ENCODE measurements at regions not wholly inside any gene's neighbourhood (a gene's known extent, or its start where the extent isn't known, plus 50 kb on each side); places are given as distances from the start of the nearest gene placed in this dataset.

DNA sequence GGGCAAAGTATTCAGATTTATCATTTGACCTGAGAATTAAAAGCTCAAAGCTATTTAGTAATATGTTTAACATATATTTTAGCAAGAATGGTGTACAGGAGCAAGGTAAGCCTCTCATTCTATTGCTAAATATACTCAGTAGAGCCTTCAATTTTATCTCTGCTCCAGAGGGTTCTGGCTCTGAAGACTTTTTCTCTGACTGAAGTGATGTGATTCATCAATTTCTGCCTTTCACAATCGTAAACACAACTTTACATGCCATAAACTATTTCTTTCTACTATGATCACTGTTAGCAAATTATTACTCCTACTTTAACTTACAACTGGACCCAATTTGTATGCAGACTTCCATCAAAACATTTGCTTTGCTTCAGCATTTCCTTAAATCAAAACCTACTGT, 315.0 kb upstream of the NDST4 start:
- POLR2A ChIA-PET (ENCODE audit: unreplicated experiment), result no interaction called here
- Histone ChIP-seq H3K36me3 (ENCODE audit: low read depth, low read length) (no peaks in the 10 kb centered on the region), H3F3A (ENCODE audit: low read length, unreplicated experiment) (no peaks in the 10 kb centered on the region), H3K27ac (ENCODE audit: low read length) (no peak overlapping the region), H4K20me1 (ENCODE audit: low read length) (no peaks in the 10 kb centered on the region), H3K9me3 (ENCODE audit: low read length) (no peaks in the 10 kb centered on the region), H3K9me2 (replicated peaks; ENCODE audit: low read length) (no peaks in the 10 kb centered on the region), H3K4me3 (ENCODE audit: low read length) (no peak overlapping the region), H2AFZ (ENCODE audit: low read length) (no peak overlapping the region), H3K79me2 (ENCODE audit: low read length) (no peaks in the 10 kb centered on the region), H3K27me3 (ENCODE audit: low read length) (no peaks in the 10 kb centered on the region), H3K9ac (ENCODE audit: low read length) (no peak overlapping the region), H3K4me1 (ENCODE audit: insufficient read depth, low read length) (no peaks in the 10 kb centered on the region), H3K4me2 (ENCODE audit: low read length) (no peak overlapping the region)
- no peak for TF ChIP-seq EZH2phosphoT487 (IDR thresholded peaks at IDR 0.05; ENCODE audit: borderline replicate concordance, low read length)
- TF ChIP-seq, protein P1, sequence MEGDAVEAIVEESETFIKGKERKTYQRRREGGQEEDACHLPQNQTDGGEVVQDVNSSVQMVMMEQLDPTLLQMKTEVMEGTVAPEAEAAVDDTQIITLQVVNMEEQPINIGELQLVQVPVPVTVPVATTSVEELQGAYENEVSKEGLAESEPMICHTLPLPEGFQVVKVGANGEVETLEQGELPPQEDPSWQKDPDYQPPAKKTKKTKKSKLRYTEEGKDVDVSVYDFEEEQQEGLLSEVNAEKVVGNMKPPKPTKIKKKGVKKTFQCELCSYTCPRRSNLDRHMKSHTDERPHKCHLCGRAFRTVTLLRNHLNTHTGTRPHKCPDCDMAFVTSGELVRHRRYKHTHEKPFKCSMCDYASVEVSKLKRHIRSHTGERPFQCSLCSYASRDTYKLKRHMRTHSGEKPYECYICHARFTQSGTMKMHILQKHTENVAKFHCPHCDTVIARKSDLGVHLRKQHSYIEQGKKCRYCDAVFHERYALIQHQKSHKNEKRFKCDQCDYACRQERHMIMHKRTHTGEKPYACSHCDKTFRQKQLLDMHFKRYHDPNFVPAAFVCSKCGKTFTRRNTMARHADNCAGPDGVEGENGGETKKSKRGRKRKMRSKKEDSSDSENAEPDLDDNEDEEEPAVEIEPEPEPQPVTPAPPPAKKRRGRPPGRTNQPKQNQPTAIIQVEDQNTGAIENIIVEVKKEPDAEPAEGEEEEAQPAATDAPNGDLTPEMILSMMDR (conservative IDR thresholded peaks at IDR 0.05; ENCODE audit: low read depth, low read length), result no peak
- no peak for TF ChIP-seq EZH2 (IDR thresholded peaks at IDR 0.05; ENCODE audit: low read length, unreplicated experiment)
- CTCF ChIA-PET, result no interaction called here
- DNase-seq, result no peak
- ATAC-seq, result no peak
- intact Hi-C loops (cut with micrococcal nuclease), result no loop called here
- BruUV-seq (replicated peaks), result no TSS peak

DNA sequence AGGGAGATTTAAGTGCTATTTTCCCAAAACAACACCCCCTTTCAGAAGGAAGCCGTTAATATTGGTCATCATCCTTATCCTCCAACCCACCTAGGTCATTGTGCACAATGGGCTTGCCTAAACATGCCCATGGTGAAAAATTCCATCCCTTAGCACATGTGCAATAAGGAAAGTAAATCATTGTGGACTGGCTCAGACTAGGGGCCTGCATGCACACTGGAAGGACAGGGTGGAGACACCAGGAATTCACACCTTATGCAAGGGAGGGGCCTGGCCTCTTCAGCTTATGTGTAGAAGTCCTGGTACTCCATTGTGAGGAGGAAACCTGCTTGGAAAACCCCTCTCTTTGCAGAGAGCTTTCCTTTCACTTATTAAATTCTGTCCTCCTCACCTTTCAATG, 311.4 kb upstream of the NDST4 start:
- H3K9me3 ChIP-seq (ENCODE audit: low read length), result no peaks in the 10 kb centered on the region
- no peaks in the 10 kb centered on the region for H4K20me1 ChIP-seq (ENCODE audit: low read length)
- H3K4me3 ChIP-seq (ENCODE audit: low read length), result no peak overlapping the region
- no peak for ATAC-seq
- no peak overlapping the region for H2AFZ ChIP-seq (ENCODE audit: low read length)
- H3K4me1 ChIP-seq (ENCODE audit: insufficient read depth, low read length), result no peaks in the 10 kb centered on the region
- no peak overlapping the region for H3K9ac ChIP-seq (ENCODE audit: low read length)
- H3K27ac ChIP-seq (ENCODE audit: low read length), result no peak overlapping the region
- no peaks in the 10 kb centered on the region for H3F3A ChIP-seq (ENCODE audit: low read length, unreplicated experiment)
- no peak overlapping the region for H3K4me2 ChIP-seq (ENCODE audit: low read length)
- no peaks in the 10 kb centered on the region for H3K79me2 ChIP-seq (ENCODE audit: low read length)
- BruUV-seq (replicated peaks), result no TSS peak
- no peaks in the 10 kb centered on the region for H3K27me3 ChIP-seq (ENCODE audit: low read length)
- no peaks in the 10 kb centered on the region for H3K36me3 ChIP-seq (ENCODE audit: low read depth, low read length)
- intact Hi-C loops (cut with micrococcal nuclease), result no loop called here
- DNase-seq, result no peak
- no peaks in the 10 kb centered on the region for H3K9me2 ChIP-seq (replicated peaks; ENCODE audit: low read length)
- CTCF ChIA-PET, result no interaction called here
- TF ChIP-seq, protein P1 (conservative IDR thresholded peaks at IDR 0.05; ENCODE audit: low read depth, low read length), result no peak
- TF ChIP-seq EZH2 (IDR thresholded peaks at IDR 0.05; ENCODE audit: low read length, unreplicated experiment) (no peak), EZH2phosphoT487 (IDR thresholded peaks at IDR 0.05; ENCODE audit: borderline replicate concordance, low read length) (no peak)
- POLR2A ChIA-PET (ENCODE audit: unreplicated experiment), result no interaction called here

DNA sequence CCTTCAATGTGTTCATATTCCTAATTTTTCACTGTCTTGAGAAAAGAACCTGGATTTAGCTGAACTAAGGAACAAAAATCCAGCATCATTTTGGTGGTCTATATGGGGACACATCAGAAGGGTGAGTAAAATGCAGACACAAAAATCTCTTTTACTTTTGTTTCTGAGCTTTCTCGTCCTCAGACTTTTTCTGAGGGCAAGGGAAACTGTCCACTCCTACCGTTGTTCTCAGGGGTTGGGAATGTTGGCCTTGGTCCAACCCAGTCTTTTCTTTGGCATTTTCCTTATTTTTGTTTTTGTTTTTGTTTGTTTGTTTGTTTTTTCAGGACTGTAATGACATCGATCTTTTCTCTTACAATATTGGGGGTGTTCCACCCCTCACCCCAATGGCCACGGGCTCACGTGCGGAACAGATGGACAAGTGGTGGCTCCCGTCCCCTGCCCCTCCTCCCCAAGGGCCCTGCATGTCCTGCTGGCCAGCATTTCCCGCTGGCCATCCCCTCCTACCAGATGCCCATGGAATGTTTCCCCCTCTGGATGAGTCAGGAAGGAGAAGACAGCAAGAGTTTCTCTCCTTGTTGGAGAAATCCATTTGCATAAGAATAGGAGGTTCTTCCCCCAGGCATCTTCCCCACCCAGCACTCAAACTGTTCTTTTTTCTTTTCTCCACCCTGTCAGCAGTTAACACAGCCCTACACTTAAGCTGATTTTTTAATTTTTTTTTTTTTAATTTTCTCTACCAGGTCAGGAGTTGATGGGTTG, 305.4 kb upstream of the NDST4 start:
- H3K4me2 ChIP-seq (ENCODE audit: low read length), result no peak overlapping the region
- ChIA-PET POLR2A (ENCODE audit: unreplicated experiment) (no interaction called here), CTCF (no interaction called here)
- H3K27me3 ChIP-seq (ENCODE audit: low read length), result no peaks in the 10 kb centered on the region
- DNase-seq, result no peak
- H3K9me3 ChIP-seq (ENCODE audit: low read length), result no peaks in the 10 kb centered on the region
- H3K79me2 ChIP-seq (ENCODE audit: low read length), result no peaks in the 10 kb centered on the region
- H3F3A ChIP-seq (ENCODE audit: low read length, unreplicated experiment), result no peaks in the 10 kb centered on the region
- no peaks in the 10 kb centered on the region for H3K4me1 ChIP-seq (ENCODE audit: insufficient read depth, low read length)
- H3K27ac ChIP-seq (ENCODE audit: low read length), result no peak overlapping the region
- no peak for ATAC-seq
- TF ChIP-seq EZH2 (IDR thresholded peaks at IDR 0.05; ENCODE audit: low read length, unreplicated experiment) (no peak), EZH2phosphoT487 (IDR thresholded peaks at IDR 0.05; ENCODE audit: borderline replicate concordance, low read length) (no peak)
- TF ChIP-seq, protein P1 (conservative IDR thresholded peaks at IDR 0.05; ENCODE audit: low read depth, low read length), result no peak
- no peak overlapping the region for H2AFZ ChIP-seq (ENCODE audit: low read length)
- H4K20me1 ChIP-seq (ENCODE audit: low read length), result no peaks in the 10 kb centered on the region
- H3K36me3 ChIP-seq (ENCODE audit: low read depth, low read length), result no peaks in the 10 kb centered on the region
- intact Hi-C loops (cut with micrococcal nuclease), result no loop called here
- H3K4me3 ChIP-seq (ENCODE audit: low read length), result no peak overlapping the region
- no TSS peak for BruUV-seq (replicated peaks)
- H3K9ac ChIP-seq (ENCODE audit: low read length), result no peak overlapping the region
- H3K9me2 ChIP-seq (replicated peaks; ENCODE audit: low read length), result no peaks in the 10 kb centered on the region

All from PC-3 (cell line).